Fibroblast of upper back skin (primary cell): ENCODE measurements at regions not wholly inside any gene's neighbourhood (a gene's known extent, or its start where the extent isn't known, plus 50 kb on each side); places are given as distances from the start of the nearest gene placed in this dataset.
"Not testable (repeated sequence)": the region's sequence is repeated elsewhere in the genome, so short reads cannot be mapped to it uniquely, and the experiment has no call there.

ENCODE experiments used
- DNase-seq: peaks from one replicate; pipeline ENCODE4 v3.0.0-alpha.2; 2013

GRCh38 chr10:106378251-106378650 is 786.3 kb downstream of the SORCS1 start:
- DNase-seq = no peak

- no peak for DNase-seq
Measured at GRCh38 chr10:106370751-106371150, 793.8 kb downstream of the SORCS1 start.

GRCh38 chr10:106360870-106361269 is 803.6 kb downstream of the SORCS1 start:
- DNase-seq = peak; percentile 95

- DNase-seq = no peak
Measured at GRCh38 chr10:106355450-106355849, 809.1 kb downstream of the SORCS1 start.

GRCh38 chr10:106348933-106349332 is 815.6 kb downstream of the SORCS1 start:
- no peak for DNase-seq

GRCh38 chr10:106347547-106347946 is 817.0 kb downstream of the SORCS1 start:
- no peak for DNase-seq

GRCh38 chr10:106343539-106343938 is 821.0 kb downstream of the SORCS1 start:
- DNase-seq = not testable (repeated sequence)

- DNase-seq = no peak
Measured at GRCh38 chr10:106341356-106341755, 823.1 kb downstream of the SORCS1 start.

GRCh38 chr10:106338486-106338885 is 826.0 kb downstream of the SORCS1 start:
- DNase-seq = peak; percentile 79

GRCh38 chr10:106336874-106337273 is 827.6 kb downstream of the SORCS1 start:
- no peak for DNase-seq

- no peak for DNase-seq
Measured at GRCh38 chr10:106327747-106328146, 836.8 kb downstream of the SORCS1 start.

GRCh38 chr10:106320876-106321275 is 843.6 kb downstream of the SORCS1 start:
- DNase-seq = no peak

- DNase-seq = no peak
Measured at GRCh38 chr10:106320078-106320477, 844.4 kb downstream of the SORCS1 start.

GRCh38 chr10:106317554-106317953 is 847.0 kb downstream of the SORCS1 start:
- DNase-seq = no peak

- DNase-seq = no peak
Measured at GRCh38 chr10:106313041-106313440, 851.5 kb downstream of the SORCS1 start.

GRCh38 chr10:106312087-106312486 is 852.4 kb downstream of the SORCS1 start:
- no peak for DNase-seq

- peak; percentile 8 for DNase-seq
Measured at GRCh38 chr10:106311590-106311989, 852.9 kb downstream of the SORCS1 start.

- no peak for DNase-seq
Measured at GRCh38 chr10:106310596-106310995, 853.9 kb downstream of the SORCS1 start.

GRCh38 chr10:106309376-106309775 is 855.1 kb downstream of the SORCS1 start:
- no peak for DNase-seq

GRCh38 chr10:106308284-106308683 is 856.2 kb downstream of the SORCS1 start:
- no peak for DNase-seq

- DNase-seq = no peak
Measured at GRCh38 chr10:106304056-106304455, 860.5 kb downstream of the SORCS1 start.

- DNase-seq = no peak
Measured at GRCh38 chr10:106302961-106303360, 861.5 kb downstream of the SORCS1 start.

- no peak for DNase-seq
Measured at GRCh38 chr10:106301146-106301545, 863.4 kb downstream of the SORCS1 start.

GRCh38 chr10:106296750-106297392 is 867.6 kb downstream of the SORCS1 start:
- no peak for DNase-seq
